Umbilical cord (tissue), 1 donor: ENCODE measurements at regions not wholly inside any gene's neighbourhood (a gene's known extent, or its start where the extent isn't known, plus 50 kb on each side); places are given as distances from the start of the nearest gene placed in this dataset.
A peak's percentile ranks its signal among the peaks of the same experiment; 100 is the strongest.

Source experiments
- DNase-seq: peaks from one replicate; pipeline ENCODE4 v3.0.0-alpha.2; 2015; ENCODE audit warnings: low spot score

GRCh38 chr9:107732781-107733522 is 243.4 kb upstream of the KLF4 start:
- peak; percentile 58 for DNase-seq

GRCh38 chr9:107731115-107731762 is 241.7 kb upstream of the KLF4 start:
- DNase-seq: no peak

DNA sequence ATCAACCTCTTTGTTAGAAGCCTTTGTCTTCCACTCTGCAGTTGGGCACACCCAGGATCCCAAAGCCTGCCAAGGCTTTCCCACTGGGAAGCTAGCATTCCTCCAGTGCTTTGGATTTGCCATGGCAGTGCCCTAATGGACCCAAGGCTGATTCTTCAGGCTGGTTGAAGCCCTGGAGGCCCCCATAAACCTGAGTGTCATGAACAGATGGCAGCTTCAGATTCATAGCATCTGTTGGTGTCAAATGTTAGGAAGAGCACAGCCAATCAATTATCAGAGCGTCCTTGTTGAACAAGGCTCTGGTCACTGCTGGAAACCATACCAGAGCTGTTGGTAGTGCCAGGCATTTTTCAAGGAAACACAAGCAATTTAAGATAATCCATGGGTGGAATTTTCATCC is 241.1 kb upstream of the KLF4 start:
- DNase-seq: no peak

GRCh38 chr9:107727086-107727780 is 237.7 kb upstream of the KLF4 start:
- no peak for DNase-seq

GRCh38 chr9:107723015-107723414 is 233.4 kb upstream of the KLF4 start:
- no peak for DNase-seq

DNA sequence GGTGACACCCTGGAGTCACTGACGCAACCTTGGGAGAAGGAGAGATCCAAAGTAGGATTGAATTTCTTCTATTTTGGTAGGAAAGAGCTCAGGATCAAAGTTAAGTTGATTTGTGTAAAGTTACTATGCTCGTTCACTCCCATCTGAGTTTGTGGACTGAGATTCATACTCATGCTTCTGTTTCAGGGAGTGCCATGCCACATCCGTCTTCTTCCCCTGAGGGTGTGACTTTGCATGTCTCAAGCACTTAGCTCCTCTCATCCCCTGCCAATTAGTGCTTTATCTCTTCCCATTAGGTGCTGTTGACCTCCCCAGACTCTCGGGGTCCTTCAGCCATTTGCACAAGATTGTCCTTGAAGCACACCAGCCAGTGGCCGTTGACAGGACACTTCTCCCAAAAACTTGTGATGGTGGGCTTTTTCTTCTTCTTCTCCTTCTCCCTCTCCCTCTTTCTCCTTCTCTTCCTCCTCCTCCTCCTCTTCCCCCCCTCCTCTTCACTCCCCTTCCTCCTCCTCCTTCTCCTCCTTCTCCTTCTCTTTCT is 232.2 kb upstream of the KLF4 start:
- no peak for DNase-seq

GRCh38 chr9:107720501-107720900 is 230.9 kb upstream of the KLF4 start:
- peak; percentile 36 for DNase-seq

- DNase-seq: no peak
These were observed 228.2 kb upstream of the KLF4 start for GRCh38 chr9:107717529-107718314.

DNA sequence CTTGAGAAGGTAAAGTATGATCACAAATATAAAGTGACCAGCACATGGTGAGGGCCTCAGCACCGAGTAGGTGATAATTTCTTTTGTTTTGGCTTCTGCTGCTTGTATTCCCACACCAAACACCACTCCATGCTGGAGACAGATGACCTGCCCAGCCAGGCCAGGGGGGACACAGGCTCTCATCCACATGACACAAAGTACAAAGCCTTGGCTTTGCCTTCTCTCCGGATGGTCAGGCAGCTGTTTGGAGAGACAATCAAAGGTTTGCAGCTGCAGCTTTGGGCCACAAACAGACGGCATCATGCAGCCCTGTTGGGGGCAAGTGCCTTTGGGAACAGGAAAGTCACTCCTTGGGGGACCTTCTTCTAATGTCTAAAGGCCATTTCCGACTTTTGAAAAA is 226.2 kb upstream of the KLF4 start:
- DNase-seq: no peak

DNA sequence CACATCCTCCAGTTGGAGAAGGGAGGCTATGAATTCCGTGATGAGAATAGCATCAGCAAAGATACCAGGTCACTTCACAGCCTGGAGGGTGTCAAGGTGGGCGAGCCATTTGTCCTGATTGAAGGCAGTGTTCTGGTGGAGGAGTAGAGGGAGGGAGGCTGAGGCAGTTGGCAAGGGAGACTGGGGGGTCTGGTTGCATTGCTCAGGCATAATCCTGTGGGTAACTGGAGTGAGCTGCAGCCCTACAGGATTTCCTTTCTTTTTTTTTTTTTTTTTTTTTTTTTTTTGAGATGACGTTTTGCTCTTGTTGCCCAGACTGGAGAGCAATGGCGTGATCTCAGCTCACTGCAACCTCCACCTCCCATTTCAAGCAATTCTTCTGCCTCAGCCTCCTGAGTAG is 223.9 kb upstream of the KLF4 start:
- DNase-seq: no peak

DNA sequence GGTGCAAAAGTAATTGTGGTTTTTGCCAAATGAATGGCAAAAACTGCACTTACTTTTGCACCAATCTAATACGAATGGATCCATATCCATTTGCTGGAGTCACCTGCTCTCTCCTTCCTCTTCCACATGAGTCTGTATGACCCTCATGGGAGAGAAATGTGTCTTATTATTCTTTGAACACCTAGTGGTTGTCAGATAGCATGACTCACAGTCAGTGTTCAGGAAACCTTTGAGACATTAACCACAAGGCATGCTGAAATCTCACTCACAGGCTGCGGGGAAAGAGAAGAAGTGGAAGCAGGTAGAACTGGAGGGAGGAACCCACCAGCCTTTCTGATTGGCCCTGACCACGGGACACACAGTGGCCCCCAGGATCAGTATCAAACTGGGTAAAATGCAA is 222.8 kb upstream of the KLF4 start:
- no peak for DNase-seq

DNA sequence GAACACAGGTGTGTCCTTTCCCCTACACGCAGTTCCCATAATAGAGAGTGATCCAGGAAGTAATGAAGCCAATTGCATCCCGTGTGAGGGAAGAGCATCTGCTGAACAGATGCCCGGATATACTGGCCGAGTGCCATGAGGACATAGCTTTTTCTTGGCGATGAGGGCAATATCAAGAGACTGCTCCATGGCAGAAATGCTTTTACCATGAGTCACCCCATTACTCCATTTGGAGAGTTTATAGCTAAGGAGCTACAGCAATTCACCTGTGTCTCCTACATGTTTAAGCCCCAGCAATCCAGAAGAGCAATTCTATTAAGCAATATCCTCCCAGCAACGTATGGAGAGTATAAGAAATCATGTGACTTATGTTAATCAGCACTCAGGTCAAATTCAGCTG is 222.0 kb upstream of the KLF4 start:
- DNase-seq: peak; percentile 27

DNA sequence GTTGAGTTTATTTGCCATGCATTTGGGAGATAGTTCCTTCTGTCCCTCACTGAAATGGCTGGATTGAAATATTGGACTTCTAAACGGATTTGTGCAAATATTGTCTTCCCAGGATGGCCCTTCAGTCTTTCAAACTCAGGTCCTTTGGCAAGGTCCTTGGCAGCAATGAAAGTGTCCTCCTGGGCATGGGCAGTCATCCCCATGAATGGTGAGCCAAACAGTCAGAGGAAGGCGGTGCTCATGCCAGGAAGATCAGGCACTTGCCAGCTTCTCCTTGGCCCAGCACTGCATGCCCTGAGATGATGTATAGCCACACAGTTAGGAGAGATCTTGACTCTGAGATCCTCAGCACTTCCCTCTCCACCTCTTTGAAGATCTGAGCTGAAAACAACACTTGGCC is 221.4 kb upstream of the KLF4 start:
- no peak for DNase-seq

DNA sequence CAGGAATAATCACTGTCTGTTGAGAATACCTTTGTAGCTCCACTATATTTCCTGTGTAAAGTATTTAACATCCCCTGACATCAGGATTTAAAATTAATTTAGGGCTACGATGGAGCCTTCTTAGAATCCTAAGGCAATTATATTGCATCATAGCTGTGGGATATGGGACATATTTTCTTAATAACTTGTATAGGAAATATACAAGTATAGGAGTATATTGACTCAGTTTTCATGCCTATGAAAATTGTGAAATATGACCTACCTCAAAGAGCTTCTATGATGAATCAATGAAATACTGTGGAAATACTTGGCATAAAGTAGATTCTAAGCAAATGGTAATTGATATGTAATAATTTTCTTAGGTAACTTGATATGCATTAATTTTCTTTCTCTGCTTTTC is 221.0 kb upstream of the KLF4 start:
- no peak for DNase-seq

DNA sequence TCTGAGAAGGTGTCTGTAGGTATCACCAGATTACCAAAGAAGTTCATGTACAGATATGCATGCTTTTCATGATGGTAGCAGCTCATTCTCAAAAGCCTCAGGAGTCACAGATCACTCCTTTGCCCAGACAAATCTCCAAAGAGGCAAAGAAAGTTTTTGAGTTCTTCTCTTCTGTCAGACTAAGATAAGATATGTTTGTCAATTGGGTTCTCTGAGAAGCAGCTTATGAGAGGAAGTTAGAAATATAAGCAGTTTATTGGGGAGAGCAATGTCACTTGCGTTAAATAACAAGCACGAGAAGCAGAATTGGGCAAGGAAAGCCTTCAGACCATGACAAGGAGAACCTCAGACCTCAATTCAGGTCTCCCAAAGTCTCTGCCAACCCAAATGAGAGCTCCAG is 219.2 kb upstream of the KLF4 start:
- no peak for DNase-seq

DNA sequence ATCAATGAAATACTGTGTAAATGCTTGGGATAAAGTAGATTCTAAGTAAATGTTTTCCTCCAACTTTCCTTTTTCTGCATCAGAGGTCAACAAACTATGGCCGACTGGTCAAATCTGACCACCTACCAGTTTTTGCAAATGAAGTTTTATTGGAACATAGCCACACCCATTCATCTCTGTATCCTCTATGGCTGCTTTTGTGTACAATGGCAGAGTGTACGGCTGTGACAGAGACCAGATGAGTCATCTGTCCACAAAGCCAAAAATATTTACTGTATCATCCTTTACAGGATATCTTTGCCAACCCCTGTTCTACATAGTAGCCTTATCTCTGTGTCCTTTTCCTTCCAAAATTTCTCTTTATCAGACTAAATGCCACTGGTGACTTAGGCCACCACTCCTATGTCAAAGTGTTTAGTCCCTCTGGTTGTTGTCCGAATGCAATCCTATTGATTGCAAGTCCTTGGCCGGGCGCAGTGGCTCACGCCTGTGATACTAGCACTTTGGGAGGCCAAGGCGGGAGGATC is 218.4 kb upstream of the KLF4 start:
- peak; percentile 31 for DNase-seq

DNA sequence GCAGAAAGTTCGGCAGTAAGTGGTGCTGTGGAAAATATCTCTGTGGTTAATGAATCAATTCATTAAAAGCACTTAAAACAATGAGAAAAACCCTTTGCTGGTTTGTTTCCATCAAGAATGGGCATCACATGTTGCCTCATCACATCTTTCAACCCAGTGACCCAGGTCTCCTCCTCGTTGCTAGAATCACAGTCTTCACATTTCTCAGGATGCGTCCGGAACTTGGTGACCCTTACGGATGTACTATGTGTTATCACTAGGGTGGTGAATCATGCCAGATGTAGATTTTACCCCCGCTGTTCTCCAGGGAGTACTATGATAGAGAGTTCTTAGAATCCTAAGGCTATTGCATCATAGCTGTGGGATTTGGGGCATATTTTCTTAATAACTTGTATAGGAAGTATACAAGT is 217.9 kb upstream of the KLF4 start:
- peak; percentile 83 for DNase-seq

- no peak for DNase-seq
These were observed 217.3 kb upstream of the KLF4 start for GRCh38 chr9:107706701-107707427.

DNA sequence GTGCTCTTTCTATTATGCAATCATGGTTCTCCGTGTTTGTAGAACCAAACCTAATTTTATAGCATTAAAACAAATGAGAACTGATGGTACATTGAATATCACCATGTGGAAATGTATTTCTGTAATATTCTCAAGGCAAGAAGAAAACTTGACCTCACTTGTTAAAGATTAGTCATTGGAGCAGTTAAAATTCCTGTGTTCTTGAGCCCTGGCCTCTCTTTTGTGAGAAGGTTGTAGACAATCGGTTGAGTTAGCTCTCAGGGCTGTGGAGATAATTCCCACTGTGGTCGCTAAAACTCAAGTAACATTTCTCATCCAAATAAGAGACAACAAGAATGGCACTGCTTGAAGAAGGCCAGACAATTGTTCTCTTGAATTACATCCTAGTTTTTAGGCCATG is 216.0 kb upstream of the KLF4 start:
- no peak for DNase-seq

DNA sequence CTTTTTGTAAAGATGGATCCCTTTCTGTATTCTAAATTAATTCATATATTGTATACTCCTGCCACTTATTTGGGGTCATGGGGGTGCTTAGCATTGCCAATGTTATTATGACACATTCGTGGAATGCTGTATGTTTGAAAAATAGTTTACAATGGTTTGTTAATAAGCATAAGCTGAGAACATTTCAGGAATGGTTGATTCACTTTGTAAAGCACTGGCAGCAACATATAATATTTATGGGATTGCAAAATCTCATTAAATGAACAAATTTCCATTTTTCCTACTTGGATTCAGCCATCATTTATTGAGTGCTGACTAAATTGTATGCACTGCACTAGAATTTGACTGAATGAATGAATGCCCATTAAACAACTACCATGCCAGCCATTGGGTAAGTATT is 215.2 kb upstream of the KLF4 start:
- DNase-seq: no peak

DNA sequence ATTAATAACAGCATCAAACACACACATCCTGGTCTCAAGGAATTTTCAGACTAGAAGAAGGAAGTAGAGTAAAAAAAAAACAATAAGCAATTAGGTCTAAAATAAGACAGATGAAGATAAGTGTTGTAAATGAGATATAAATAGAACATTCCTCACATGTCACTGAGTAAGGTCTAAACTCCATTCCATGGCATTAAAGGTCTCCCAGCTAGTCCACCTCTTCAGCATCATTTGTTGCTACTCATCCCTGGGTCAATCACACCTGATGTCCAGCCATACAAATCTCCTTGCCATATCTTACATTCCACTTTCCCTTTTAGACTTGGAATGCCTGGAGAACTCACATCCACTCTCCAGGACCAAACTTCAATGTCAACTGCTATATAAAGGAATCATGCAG is 214.1 kb upstream of the KLF4 start:
- DNase-seq: no peak
